ENCODE measurements at regions not wholly inside any gene's neighbourhood (a gene's known extent, or its start where the extent isn't known, plus 50 kb on each side); places are given as distances from the start of the nearest gene placed in this dataset.

- no peak for TF ChIP-seq CTCF (IDR thresholded peaks at IDR 0.05; ENCODE audit: unreplicated experiment)
- H3K9me3 Mint-ChIP-seq (ENCODE audit: unreplicated experiment) = no peaks in the 10 kb centered on the region
- H3K4me1 Mint-ChIP-seq (ENCODE audit: insufficient read depth, unreplicated experiment) = no peaks in the 10 kb centered on the region
- CTCF ChIA-PET = interaction anchor here (0.6 to 1.3 kb wide), 2 partner anchors 1078 to 1255 kb away, joined by 3 read pairs; no protein-coding TSS in a partner anchor
- H3K27me3 Mint-ChIP-seq (ENCODE audit: insufficient read depth, unreplicated experiment) = no peaks in the 10 kb centered on the region
- DNase-seq (ENCODE audit: unreplicated experiment) = no peak
- H3K36me3 Mint-ChIP-seq (ENCODE audit: insufficient read depth, unreplicated experiment) = no peaks in the 10 kb centered on the region
- POLR2A ChIA-PET = no interaction called here
- no peak overlapping the region for H3K4me3 Mint-ChIP-seq (ENCODE audit: unreplicated experiment)
- BruUV-seq (replicated peaks) = no TSS peak
- intact Hi-C loops (cut with micrococcal nuclease) = loop anchor here (5.0 kb wide), 1 partner anchor 1078 kb away; no protein-coding TSS in a partner anchor
- H3K27ac Mint-ChIP-seq (ENCODE audit: low read depth, unreplicated experiment) = no peak overlapping the region
These were observed 546.2 kb upstream of the SETBP1 start for GRCh38 chr18:44134447-44134846.

DNA sequence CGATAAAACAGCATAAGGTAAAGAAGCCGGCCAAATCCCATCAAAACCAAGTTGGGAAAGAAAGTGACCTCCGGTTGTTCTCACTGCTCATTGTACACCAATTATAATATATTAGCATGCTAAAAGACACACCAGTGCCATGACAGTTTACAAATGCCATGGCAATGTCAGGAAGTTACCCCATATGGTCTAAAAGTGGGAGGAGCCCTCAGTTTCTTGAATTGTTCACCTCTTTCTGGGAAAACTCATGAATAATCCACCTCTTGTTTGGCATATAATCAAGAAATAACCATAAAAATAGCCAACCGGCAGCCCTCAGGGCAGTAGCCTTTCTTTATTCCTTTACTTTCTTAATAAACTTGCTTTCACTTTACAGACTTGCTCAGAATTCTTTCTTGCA, 544.9 kb upstream of the SETBP1 start:
- ChIA-PET CTCF (no interaction called here), POLR2A (no interaction called here)
- TF ChIP-seq CTCF (IDR thresholded peaks at IDR 0.05; ENCODE audit: unreplicated experiment) = no peak
- Mint-ChIP-seq H3K36me3 (ENCODE audit: insufficient read depth, unreplicated experiment) (no peaks in the 10 kb centered on the region), H3K9me3 (ENCODE audit: unreplicated experiment) (no peaks in the 10 kb centered on the region), H3K4me3 (ENCODE audit: unreplicated experiment) (no peak overlapping the region), H3K27ac (ENCODE audit: low read depth, unreplicated experiment) (no peak overlapping the region), H3K27me3 (ENCODE audit: insufficient read depth, unreplicated experiment) (no peaks in the 10 kb centered on the region), H3K4me1 (ENCODE audit: insufficient read depth, unreplicated experiment) (no peaks in the 10 kb centered on the region)
- no TSS peak for BruUV-seq (replicated peaks)
- intact Hi-C loops (cut with micrococcal nuclease) = no loop called here
- peak; percentile 2 for DNase-seq (ENCODE audit: unreplicated experiment)

GRCh38 chr18:44136326-44136725, 544.4 kb upstream of the SETBP1 start:
- ChIA-PET POLR2A (interaction anchor here (0.6 kb wide), 1 partner anchor 40 kb away, joined by 3 read pairs; no protein-coding TSS in a partner anchor), CTCF (interaction anchor here (1.1 kb wide), 1 partner anchor 757 kb away, joined by 3 read pairs; no protein-coding TSS in a partner anchor)
- Mint-ChIP-seq H3K27me3 (ENCODE audit: insufficient read depth, unreplicated experiment) (no peaks in the 10 kb centered on the region), H3K4me3 (ENCODE audit: unreplicated experiment) (no peak overlapping the region), H3K36me3 (ENCODE audit: insufficient read depth, unreplicated experiment) (no peaks in the 10 kb centered on the region), H3K27ac (ENCODE audit: low read depth, unreplicated experiment) (no peak overlapping the region), H3K9me3 (ENCODE audit: unreplicated experiment) (no peaks in the 10 kb centered on the region), H3K4me1 (ENCODE audit: insufficient read depth, unreplicated experiment) (no peaks in the 10 kb centered on the region)
- no TSS peak for BruUV-seq (replicated peaks)
- no peak for DNase-seq (ENCODE audit: unreplicated experiment)
- intact Hi-C loops (cut with micrococcal nuclease) = no loop called here
- no peak for TF ChIP-seq CTCF (IDR thresholded peaks at IDR 0.05; ENCODE audit: unreplicated experiment)

DNA sequence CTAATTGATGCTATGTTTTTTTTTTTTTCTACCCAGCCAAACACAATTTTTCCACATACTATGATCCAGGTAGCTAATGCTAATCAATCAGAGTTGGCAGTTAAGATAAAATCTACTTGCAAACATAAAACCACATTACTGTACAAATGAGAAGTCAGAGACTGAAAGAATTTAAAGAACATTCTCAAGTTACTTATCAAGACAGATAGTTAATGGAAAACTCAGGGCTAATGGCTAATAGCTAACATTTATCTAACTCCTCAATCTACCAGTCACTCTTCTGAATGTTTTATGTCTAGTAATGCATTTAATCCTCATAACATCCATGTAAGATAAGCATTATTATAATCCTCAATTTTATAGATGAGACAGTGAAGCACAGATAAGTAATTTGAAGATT, 537.6 kb upstream of the SETBP1 start:
- H3K27ac Mint-ChIP-seq (ENCODE audit: low read depth, unreplicated experiment) = no peak overlapping the region
- no peak overlapping the region for H3K4me3 Mint-ChIP-seq (ENCODE audit: unreplicated experiment)
- H3K9me3 Mint-ChIP-seq (ENCODE audit: unreplicated experiment) = no peaks in the 10 kb centered on the region
- POLR2A ChIA-PET = no interaction called here
- intact Hi-C loops (cut with micrococcal nuclease) = no loop called here
- BruUV-seq (replicated peaks) = no TSS peak
- H3K36me3 Mint-ChIP-seq (ENCODE audit: insufficient read depth, unreplicated experiment) = no peaks in the 10 kb centered on the region
- H3K27me3 Mint-ChIP-seq (ENCODE audit: insufficient read depth, unreplicated experiment) = no peaks in the 10 kb centered on the region
- no peaks in the 10 kb centered on the region for H3K4me1 Mint-ChIP-seq (ENCODE audit: insufficient read depth, unreplicated experiment)
- no peak for DNase-seq (ENCODE audit: unreplicated experiment)
- no peak for TF ChIP-seq CTCF (IDR thresholded peaks at IDR 0.05; ENCODE audit: unreplicated experiment)
- CTCF ChIA-PET = interaction anchor here (0.6 to 1.5 kb wide), 6 partner anchors 13 to 1320 kb away, joined by 3 to 5 read pairs (median 3); no protein-coding TSS in a partner anchor
